OCI-LY1 (cell line): ENCODE measurements at regions not wholly inside any gene's neighbourhood (a gene's known extent, or its start where the extent isn't known, plus 50 kb on each side); places are given as distances from the start of the nearest gene placed in this dataset.

Experiments
- EZH2 ChIP-seq: fragments of 200-600 bp; sonication (generic), shearing (Covaris generic); IDR thresholded peaks from 2 replicates; pipeline ENCODE4 v1.8.0; 2017; ENCODE audit warnings: borderline replicate concordance, mixed run types, mild to moderate bottlenecking, antibody characterized with exemption, low read length, moderate library complexity, mixed read lengths
- TF ChIP-seq, protein P1 (sequence below): fragments of 200-600 bp; sonication (generic), shearing (Covaris generic); IDR thresholded peaks from 2 replicates; pipeline ENCODE4 v1.5.1; 2017; ENCODE audit warnings: mild to moderate bottlenecking, antibody characterized with exemption, low read length, moderate library complexity, mixed read lengths

GRCh38 chr6:71642793-71643192 lies 243.6 kb upstream of the RIMS1 start:
- TF ChIP-seq, protein P1, sequence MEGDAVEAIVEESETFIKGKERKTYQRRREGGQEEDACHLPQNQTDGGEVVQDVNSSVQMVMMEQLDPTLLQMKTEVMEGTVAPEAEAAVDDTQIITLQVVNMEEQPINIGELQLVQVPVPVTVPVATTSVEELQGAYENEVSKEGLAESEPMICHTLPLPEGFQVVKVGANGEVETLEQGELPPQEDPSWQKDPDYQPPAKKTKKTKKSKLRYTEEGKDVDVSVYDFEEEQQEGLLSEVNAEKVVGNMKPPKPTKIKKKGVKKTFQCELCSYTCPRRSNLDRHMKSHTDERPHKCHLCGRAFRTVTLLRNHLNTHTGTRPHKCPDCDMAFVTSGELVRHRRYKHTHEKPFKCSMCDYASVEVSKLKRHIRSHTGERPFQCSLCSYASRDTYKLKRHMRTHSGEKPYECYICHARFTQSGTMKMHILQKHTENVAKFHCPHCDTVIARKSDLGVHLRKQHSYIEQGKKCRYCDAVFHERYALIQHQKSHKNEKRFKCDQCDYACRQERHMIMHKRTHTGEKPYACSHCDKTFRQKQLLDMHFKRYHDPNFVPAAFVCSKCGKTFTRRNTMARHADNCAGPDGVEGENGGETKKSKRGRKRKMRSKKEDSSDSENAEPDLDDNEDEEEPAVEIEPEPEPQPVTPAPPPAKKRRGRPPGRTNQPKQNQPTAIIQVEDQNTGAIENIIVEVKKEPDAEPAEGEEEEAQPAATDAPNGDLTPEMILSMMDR = no peak
- no peak for TF ChIP-seq EZH2
